Testis (tissue), 2 donors: ENCODE measurements at regions not wholly inside any gene's neighbourhood (a gene's known extent, or its start where the extent isn't known, plus 50 kb on each side); places are given as distances from the start of the nearest gene placed in this dataset.

ENCODE experiments used
- POLR2A ChIP-seq: fragments of 450-650 bp; IDR thresholded peaks from one replicate; pipeline ENCODE4 v1.6.1; 2017; ENCODE audit warnings: antibody characterized with exemption, mild to moderate bottlenecking, moderate library complexity
- TF ChIP-seq, protein P1 (sequence below), 3 experiments: fragments of 450-650 bp in 2 of 3; fragments of 200-600 bp in 1 of 3; sonication (generic) in 1 of 3; IDR thresholded peaks; one replicate each; pipeline ENCODE4 v1.5.1; 2016 to 2019; ENCODE audit warnings: antibody characterized with exemption in 3 of 3, mild to moderate bottlenecking in 2 of 3, moderate library complexity in 1 of 3

DNA sequence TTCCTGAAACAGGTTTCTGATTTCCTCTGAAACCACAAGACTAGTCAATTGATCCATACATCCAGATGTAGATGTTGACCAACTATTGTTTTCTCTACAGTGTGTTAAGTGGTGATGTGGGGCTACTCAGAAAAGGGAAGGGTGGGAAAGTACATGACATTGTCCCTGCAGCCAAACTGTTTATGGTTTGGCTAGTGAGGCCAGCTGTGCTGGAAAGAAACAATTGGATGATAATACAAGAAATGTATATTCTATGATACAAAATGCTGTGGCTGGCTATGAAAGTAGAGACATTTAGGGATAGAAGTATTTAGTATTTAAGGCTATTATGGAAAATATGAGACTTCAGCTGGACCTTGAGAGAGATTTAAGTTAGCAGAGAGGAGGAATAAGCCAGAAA is 244.5 kb downstream of the ADGRL2 start:
- no peak for TF ChIP-seq POLR2A
- TF ChIP-seq, protein P1, sequence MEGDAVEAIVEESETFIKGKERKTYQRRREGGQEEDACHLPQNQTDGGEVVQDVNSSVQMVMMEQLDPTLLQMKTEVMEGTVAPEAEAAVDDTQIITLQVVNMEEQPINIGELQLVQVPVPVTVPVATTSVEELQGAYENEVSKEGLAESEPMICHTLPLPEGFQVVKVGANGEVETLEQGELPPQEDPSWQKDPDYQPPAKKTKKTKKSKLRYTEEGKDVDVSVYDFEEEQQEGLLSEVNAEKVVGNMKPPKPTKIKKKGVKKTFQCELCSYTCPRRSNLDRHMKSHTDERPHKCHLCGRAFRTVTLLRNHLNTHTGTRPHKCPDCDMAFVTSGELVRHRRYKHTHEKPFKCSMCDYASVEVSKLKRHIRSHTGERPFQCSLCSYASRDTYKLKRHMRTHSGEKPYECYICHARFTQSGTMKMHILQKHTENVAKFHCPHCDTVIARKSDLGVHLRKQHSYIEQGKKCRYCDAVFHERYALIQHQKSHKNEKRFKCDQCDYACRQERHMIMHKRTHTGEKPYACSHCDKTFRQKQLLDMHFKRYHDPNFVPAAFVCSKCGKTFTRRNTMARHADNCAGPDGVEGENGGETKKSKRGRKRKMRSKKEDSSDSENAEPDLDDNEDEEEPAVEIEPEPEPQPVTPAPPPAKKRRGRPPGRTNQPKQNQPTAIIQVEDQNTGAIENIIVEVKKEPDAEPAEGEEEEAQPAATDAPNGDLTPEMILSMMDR (IDR thresholded peaks at IDR 0.05) = no peak
